ENCODE measurements at regions not wholly inside any gene's neighbourhood (a gene's known extent, or its start where the extent isn't known, plus 50 kb on each side); places are given as distances from the start of the nearest gene placed in this dataset.
A peak's percentile ranks its signal among the peaks of the same experiment; 100 is the strongest.
"Not testable (repeated sequence)": the region's sequence is repeated elsewhere in the genome, so short reads cannot be mapped to it uniquely, and the experiment has no call there.

GRCh38 chr1:181173761-181174447 lies 85.4 kb downstream of the IER5 start:
- no peak for DNase-seq

- DNase-seq = no peak
Measured at GRCh38 chr1:181174861-181175260, 86.4 kb downstream of the IER5 start.

- DNase-seq = no peak
Measured at GRCh38 chr1:181175356-181175910, 86.9 kb downstream of the IER5 start.

- no peak for DNase-seq
Measured at GRCh38 chr1:181175955-181176354, 87.5 kb downstream of the IER5 start.

GRCh38 chr1:181178241-181178879 lies 89.9 kb downstream of the IER5 start:
- peak; percentile 10 for DNase-seq

GRCh38 chr1:181179279-181179986 lies 90.9 kb downstream of the IER5 start:
- no peak for DNase-seq

- peak; percentile 45 for DNase-seq
Measured at GRCh38 chr1:181179987-181180365, 91.5 kb downstream of the IER5 start.

- no peak for DNase-seq
Measured at GRCh38 chr1:181180407-181181031, 92.0 kb downstream of the IER5 start.

GRCh38 chr1:181181792-181182585 lies 93.5 kb downstream of the IER5 start:
- DNase-seq = no peak

GRCh38 chr1:181184621-181185020 lies 96.1 kb downstream of the IER5 start:
- no peak for DNase-seq

- DNase-seq = no peak
Measured at GRCh38 chr1:181185461-181185860, 97.0 kb downstream of the IER5 start.

- DNase-seq = not testable (repeated sequence)
Measured at GRCh38 chr1:181186133-181186532, 97.6 kb downstream of the IER5 start.

- DNase-seq = no peak
Measured at GRCh38 chr1:181187337-181188126, 99.0 kb downstream of the IER5 start.

GRCh38 chr1:181189245-181189644 lies 100.7 kb downstream of the IER5 start:
- DNase-seq = no peak

GRCh38 chr1:181189691-181190363 lies 101.3 kb downstream of the IER5 start:
- peak; percentile 55 for DNase-seq

GRCh38 chr1:181190364-181191035 lies 102.0 kb downstream of the IER5 start:
- no peak for DNase-seq

- no peak for DNase-seq
Measured at GRCh38 chr1:181191494-181192040, 103.1 kb downstream of the IER5 start.

- no peak for DNase-seq
Measured at GRCh38 chr1:181192316-181192715, 103.8 kb downstream of the IER5 start.

GRCh38 chr1:181202986-181203555 lies 114.6 kb downstream of the IER5 start:
- no peak for DNase-seq

- no peak for DNase-seq
Measured at GRCh38 chr1:181204530-181204929, 116.0 kb downstream of the IER5 start.

All from midbrain (tissue), 1 donor.